ENCODE measurements at regions not wholly inside any gene's neighbourhood (a gene's known extent, or its start where the extent isn't known, plus 50 kb on each side); places are given as distances from the start of the nearest gene placed in this dataset.

DNA sequence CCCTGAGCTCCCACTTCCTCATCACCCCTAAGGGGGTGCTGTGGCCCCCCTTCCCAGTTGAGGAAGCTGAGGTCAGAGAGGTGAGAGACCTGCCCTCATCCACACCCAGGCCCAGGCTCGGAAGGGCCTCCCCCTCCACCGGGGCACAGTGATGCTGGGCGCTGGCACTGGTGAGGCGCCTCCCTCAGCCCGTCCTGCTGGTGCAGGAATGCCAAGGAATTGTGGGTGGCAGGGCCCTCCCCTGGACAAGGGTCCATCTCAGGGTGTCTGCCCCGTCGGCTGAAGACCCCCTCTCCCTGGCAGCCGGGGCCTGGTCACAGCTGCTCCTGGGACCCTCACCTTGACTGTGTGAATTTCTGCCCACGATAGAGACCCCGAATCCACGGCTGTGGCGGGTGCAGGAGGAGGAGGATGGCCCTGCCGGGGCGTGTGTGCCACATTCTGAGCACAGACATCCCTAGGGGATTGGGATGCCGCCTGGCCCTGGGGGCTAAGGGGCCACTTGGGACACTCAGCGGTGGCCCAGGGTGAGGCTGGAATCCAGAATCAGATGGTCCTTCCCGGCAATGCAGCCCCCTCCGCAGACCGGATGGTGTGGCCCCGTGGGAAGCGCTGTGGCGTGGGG, 70.2 kb upstream of the GATA5 start:
- DNase-seq, result no peak

DNA sequence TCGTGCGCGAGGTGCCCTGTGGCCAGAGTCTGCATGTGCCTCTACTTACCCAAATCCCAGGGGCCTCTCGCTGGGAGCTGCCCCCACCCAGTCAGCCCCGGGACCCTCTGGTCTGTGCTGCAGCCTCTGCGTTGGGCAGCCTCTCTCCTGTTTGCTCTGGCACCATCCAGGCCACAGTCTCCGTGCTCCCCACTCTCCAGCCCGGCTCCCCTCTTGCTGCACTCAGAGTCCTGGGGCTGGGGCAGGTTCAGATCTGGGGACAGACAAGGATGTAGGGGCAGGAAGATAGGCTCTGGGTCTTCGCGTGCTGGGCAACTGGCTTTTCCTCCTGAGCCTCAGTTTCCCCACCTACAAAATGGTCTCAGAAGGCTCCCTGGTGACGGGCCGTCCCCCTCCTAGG, 70.8 kb upstream of the GATA5 start:
- no peak for DNase-seq

DNA sequence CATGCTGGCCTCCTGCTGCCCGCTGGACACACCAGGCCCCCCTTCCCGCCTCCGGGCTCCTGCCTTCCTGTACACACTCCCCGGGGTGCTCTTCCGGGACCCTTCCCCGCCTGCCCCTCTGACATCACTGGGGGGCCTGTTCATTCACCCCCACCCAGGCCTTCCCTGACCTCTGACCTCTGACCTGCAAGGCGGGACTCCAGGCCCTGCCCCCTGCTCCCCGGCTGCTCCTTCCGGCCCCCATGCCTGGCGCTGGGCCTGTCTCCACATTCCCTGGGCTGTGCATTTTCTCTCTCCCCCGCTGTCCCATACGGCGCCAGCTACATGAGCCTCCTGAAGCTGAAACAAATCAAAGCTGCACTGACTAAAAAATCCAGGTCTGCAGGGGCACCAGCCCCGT, 71.6 kb upstream of the GATA5 start:
- DNase-seq, result no peak

DNA sequence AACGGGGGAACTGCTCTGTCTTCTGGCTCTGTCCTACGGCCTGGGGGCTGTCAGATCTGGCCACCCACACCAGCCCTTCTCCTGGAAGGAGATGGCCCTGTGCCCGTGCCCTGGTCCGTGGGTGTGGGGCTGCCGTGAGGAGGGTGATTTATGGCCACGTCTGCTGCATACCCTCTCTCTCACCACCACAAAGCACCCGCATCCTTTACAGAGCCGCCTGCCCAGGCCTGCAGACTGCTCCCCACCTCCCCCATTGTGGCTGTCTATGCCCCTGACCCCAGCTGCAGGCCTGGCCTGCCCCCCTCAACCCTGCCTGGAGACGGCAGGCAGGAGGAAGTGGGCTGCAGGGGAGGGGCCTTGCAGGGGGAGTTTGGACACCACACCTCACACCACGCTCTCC, 72.7 kb upstream of the GATA5 start:
- DNase-seq, result no peak

DNA sequence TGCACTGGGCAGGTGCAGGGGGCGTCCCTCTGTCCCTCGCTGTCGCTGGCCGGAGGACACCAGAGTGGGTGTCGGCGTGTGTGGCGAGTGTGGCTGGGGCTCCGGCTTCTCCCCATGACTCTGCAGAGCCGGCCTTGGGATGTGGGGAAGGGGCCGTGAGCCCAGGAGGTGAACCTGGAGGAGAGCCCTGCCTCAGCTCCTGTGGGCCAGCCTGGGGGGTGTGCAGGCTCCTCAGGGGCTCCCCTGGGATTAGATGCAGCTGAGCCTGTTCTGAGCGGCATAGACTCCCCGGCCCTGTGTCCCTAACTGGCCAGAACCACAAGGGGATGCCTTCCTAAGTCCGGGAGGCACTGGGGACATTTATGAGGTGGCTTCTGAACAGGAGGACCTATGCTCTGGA, 73.2 kb upstream of the GATA5 start:
- DNase-seq, result no peak

DNA sequence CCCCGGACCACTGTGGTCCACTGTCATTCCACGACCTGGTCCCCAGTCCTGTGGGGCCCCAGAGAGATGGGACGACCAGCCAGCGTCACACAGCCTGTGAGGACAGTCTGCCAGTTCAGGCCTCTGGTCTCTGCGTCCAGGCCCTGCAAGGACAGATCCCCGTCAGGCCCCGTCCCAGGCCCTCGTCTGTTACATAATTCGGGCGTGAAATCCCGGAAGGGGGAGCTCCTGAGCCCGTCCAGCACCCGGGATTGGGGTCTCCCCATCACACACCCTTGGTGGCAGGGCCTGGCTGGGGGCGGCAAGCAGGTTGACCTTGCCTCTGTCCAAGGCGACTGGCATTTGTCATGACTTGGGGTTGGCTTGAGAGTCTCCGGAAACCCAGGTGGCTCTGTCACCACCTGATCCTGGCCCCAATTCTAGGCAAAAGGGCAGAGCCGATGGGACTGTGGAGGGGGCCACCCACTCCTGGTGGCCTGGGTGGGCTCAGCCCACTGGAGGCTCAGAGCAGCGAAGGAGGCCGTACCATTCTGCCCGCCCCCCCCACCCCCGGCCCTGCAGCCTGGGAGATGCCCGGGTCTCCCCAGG, 73.8 kb upstream of the GATA5 start:
- no peak for DNase-seq

DNA sequence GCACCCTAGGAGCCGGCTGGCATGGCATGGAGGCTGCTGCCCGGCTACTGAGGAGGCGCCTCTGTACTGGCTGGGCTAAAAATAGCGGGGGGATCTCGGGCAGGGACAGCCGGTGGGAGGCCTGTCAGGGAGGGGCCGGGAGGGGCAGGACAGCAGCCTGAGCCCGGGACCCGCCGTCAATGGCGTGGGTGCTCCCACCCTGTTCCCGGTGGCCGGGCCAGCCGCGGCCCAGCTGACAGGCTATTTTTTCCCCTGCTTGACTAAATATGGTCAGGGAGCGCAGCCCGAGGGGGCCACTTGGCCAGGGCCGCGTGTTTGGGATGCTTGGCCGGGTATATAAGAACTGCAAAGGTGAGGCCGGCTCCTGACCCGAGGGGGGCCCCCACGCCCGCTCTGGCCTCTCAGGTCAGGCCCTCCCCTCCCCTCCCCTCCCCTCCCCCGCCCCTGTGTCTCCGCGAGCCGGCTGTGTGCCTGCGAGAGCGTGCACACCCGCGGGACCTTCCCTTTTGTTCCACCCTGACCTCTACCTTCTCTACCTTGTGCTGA, 74.4 kb upstream of the GATA5 start:
- DNase-seq, result no peak

DNA sequence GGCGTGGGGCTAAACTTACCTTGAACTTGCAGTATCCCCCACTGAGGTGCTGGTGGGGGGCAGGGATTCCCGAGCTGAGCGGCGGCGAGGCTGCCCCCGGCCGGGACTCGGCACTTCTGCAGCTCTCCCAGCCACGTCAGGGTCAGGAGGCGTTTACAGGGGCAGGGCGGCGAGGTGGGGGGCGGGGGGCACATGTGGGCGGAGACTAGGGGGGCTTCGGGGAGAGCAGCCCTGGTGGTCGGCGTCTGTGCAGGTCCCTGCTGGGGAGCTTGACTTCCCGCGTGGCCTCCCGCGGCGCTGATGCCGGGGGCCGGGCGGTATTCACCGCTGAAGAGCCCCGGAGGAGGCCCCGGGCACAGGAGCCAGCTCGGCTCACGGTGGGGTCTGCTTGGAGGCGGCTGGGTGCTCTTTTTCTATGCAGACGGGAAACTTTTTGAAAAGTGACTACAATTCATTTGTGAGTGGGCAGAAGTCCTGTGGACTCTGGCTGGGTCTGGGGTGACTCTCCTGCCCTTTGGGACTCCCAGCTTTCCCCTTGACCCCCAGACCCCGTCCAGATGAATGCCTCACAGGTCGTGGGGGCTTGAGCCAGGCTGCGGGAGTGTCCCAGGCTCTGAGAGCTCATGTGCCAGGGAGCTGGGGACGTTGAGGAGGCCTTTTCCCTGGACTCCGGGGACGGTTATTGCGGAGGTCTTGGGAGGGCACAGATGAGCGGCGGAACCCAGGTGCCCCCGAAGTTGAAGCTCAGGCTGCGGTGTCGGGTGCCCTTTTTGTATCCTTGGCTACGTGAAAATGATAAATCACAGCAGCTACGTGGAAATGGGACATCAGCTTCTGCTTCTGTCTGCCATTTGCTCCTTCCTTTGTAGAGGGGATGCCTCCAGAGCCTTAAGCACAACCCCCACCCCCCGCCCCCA, 75.9 kb upstream of the GATA5 start:
- DNase-seq, result no peak

DNA sequence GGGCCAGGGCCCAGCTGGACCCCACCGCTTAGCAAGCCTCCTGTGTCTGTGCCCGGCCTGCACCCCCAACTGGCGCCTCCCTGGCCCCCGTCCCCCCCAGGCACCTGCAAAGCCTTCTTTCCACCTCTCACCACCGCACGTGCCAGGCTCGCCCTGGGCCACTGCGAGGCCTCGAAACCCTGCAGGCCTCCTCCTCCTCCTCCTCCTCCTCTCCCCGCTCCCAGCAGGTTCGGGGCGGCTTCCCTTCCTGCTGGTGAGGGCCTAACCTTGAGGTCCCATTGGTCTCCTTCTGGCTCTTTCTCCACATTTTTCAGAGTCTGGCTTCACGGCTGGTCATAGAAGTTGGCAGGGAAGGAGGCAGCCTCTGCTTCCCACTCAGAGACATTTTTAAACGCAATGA, 76.8 kb upstream of the GATA5 start:
- DNase-seq, result no peak

DNA sequence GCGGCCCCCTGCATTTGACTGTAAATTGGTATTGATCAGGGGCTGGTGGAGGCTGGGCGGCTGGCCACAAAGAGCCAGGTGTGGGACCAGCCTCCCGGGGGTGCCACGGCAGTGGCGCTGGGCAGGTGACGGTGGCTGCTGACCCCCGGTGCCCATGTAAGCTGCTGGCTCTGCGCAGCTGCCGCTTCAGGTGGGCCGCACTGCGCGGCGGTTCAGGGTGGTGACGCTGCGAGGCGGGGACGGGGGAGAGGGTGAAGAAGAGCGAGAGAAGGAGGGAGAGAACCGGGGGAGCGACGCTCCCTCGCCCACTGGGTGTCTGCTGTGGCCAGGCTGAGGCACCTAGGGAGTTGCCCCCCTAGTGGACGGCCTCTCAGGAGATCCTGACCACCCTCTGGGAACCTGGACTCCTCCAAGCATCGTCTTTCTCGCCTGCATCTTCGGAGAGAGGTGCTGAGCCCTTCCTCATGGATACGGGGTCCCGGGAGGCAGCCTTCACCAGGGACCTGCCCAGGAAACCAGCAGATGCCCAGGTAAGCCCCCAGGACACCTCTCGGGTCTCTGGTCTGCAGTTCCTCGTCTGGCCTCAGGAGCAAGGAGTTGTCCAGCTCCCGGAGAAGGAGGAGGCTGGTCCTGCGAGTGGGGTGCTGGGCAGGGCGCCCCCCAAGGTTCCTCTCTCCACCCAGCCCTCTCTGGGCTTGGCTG, 77.5 kb upstream of the GATA5 start:
- DNase-seq, result no peak

DNA sequence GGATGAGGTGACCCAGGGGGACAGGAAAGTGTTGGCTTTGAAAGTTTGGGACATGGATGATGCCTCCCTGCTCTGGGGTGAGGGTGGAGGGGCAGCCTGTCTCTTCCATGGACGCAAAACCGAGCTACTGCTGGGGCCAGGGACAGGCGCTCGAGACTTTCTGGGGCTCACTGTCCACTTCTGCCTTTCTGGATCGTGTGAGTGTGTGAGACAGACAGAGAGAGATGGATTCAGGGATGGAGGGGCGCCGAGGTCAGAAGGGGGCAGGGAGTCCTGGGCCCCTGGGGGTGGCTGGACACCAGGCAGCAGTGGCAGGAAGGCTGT, 78.0 kb upstream of the GATA5 start:
- DNase-seq, result no peak

DNA sequence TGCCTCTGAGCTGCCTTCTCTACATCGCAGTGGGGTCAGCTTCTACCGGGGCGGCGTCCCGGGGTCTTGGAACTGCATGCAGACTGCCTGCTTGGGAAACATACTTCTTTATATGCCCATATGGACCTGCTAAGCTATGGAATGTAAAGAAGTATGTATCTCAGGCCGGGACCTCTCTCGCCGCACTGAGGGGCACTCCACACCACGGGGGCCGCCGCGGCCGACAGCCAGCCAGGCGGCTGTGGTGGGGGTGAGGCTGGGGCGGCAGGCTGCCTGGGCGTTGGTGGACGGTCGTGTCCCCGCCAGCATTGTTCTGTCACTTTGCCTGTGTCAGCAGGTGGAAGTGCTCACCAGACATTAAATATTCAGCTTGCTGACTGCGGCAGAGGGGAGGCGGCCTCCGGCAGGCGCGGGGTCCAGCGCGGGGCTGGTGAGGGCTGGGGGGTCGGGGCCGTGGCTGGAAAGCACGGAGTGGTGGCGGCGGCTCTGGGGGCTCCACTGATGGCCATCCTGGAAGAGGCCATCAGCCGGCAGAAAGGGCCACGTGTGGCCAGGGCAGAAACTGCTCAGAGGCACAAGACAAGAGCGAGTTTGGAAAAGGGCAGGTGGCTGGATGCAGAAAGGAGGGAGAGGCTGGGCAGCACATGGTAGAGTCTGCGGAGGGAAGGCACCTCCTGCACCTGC, 78.6 kb upstream of the GATA5 start:
- no peak for DNase-seq

DNA sequence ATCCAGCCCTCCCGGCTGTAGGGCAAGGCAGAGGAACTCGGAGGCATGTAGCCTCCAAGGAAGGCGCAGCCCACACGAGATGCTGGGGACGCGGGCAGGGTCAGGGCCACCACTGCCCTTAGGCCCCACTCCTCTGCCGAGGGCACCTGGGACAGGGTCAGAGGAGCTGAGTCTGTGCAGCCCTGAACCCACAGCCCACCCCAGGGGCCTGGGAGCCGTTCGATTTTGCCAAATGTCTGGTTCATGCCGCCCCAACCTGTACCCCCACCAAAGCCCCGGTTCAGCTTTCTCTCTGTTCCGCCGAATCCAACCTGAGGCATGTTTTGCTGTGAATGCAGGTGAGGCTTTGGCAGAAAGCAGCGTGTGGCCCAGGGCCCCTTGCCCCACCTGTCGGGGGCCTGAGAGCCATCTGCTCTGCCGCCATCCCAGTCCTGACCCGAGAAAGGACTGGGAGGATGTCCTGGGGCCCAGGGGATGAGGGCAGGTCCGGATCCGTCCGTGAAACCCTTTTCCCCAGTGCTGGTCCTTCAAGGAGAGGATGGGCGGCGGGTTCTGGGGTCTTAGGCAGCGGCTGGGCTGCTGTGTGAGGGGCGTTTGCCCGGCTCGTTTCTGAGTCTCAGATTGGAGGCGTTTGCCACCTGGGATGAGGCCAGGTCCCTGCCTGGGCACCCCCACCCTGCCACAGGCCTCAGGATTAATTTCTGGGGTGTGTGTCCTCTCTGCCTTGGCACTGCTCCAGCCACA, 79.3 kb upstream of the GATA5 start:
- no peak for DNase-seq

DNA sequence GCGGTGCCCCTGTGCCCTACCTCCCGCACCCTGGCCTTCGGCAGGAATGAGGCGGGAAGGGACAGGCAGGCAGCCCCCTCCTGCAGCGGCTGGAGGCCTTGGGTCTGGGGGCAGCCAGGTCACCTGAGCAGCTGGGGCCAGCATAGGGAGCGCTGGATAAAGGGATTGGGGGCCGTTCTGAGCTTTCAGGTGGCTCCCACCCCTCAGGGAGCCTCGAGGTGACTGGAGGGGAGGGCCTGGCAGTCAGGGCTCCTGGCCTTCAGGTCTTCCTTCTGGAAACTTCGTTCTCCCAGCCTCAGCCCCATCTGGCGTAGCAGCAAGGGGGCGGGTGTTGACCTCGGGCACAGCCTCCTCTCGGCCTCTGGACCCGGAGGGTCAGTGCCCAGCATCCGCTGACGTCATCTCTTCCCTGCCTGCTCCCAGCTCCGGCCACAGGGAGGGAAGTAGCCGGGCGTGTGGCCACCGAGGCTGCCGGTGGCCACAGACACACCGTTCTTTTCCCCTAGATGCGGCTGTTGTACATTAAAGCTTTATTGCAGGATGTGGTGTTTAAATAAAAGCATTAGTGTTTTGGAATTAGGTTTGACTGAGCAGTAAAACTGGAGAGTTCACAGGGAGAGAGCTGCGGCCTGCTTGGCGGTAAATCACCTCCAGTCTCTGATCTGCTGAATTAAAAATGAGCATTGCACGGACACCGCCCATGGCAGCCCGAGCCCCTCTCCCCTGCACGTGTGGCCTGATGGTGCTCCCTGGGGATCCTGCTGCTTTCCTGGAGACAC, 80.0 kb upstream of the GATA5 start:
- DNase-seq, result no peak

DNA sequence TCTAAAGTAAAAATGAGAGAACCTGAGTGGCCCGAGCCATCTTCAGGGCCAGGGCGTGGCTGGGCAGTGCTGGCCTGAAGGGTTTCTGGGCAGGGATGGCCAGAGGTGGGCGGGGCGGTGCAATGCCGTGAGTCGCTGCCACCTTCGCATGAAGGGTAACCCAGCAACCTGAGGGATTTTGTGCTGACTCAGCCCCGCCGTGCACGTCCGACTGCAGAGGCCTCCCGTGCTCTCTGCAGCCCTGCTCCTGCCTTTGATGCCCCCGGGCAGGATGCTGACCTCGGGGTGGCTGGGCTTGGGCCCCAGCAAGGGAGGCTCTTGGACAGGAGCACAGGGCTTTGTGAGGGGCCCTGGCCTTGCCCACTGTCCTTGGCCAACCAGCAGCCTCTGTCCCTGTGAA, 81.7 kb upstream of the GATA5 start:
- DNase-seq, result no peak

DNA sequence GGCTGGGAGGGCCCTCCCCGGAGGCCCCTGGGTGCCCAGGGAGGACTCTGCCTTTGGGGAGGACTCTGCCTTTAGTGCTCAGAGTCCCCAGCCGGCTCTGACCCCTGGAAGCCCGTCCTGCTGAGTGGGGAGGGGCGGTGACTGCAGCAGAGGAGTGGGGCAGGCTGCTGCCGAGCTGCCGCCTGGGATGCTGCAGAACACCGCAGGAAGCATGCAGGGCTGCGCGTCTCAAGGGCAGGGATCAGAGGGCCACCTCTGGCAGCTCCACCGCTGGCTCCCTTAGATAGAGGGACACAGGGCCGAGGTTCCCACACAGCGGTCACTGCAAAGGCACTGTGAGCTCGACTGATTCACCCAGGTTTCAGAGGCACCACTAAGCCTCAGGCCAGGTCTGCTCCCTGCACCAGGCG, 82.2 kb upstream of the GATA5 start:
- DNase-seq, result no peak

DNA sequence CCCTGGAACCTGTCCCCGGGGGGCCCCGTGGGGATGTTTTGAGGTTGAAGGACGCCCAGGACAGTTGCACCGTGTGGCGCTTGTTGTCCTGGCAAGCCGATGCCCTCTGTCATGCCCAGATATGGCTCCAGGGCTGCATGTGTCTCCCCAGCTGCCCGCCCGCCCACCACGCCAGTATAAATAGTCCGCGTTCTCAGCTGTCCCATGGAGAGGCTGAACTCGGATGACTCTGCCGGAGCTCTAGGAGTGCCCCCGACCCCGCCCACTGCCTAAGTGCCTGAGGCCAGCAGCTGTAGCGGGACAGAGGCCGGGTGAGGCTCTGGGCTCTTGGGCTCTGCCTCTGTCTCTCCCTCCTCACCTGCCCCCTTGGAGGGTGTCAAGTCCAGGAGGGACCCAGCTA, 83.0 kb upstream of the GATA5 start:
- no peak for DNase-seq

DNA sequence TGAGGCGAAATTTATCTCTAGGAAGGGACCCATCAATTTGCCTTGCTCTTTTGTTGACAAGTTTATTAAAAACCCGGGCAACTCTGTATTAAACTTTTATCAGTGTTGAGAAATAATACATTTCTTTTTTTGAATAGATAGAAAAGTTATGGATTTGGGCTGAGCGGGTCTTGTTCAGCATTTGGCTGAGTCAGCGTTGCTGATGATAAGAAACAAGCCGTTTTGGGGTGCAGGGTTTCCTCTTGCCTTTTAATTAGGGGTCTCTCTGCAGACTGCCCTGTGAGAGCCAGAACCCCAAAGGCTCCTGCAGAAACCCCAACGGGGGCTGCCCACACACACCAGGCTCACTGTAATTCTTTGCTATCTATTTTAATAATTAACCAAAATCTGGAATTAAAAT, 82.1 kb upstream of the SLCO4A1 start:
- DNase-seq, result no peak

DNA sequence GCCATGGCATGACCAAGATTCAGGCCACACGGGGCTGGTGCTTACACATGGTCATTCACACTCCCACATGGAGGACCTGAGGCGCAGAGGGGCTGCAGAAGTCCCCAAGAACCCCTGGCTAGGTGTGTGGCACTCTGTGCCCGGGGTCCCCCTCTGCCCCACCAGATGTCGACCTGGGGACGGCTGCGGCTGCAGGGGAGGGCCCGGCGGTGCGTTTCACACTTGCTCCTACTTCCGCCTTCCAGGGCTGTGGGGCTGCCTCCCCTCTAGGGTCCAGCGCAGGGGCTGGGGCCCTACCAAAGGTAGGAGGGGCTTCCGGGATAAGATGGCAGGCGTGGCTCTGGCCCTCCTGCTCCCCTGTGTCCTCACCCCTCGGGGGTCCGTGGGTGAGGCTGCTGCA, 81.1 kb upstream of the SLCO4A1 start:
- DNase-seq, result no peak

DNA sequence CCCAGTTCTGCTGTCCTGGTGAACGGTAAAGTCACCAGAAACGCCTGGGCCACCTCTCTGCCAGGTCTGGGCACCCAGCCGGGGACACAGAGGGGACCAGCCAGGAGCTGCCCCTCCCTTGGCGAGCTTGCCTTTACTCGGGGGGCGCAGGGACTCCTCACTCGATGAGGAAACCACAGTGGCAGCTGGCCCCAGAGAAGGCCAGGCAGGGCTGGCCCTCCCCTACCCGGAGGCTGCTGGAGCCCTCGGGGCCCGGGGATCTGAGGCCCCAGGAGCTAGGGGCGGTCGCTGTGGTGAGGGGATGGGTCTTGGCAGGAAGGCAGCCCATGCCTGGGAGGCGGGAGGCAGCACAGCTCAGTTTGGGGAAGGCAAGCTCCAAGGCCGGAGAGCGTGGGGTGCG, 80.4 kb upstream of the SLCO4A1 start:
- no peak for DNase-seq

DNA sequence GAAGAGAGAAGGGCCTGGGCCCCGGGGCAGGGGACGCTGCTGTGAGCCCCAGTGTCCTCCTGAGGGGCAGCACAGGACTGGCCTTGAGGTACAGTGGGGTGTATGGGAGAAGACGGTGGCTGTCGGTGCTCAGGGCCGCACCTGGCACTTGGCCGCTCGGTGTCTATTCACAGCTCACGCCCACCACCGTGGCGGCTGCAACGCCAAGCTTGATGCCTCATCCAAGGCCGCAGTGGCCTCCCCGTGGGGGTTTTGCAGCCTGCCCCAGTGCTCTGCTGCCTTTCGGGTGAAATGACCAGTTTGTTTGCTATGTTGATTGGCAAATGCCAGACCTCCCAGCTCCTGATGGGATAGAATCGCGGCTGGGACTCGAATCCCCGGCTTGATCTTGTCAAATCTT, 79.5 kb upstream of the SLCO4A1 start:
- no peak for DNase-seq
